DND-41 (cell line): ENCODE measurements at regions not wholly inside any gene's neighbourhood (a gene's known extent, or its start where the extent isn't known, plus 50 kb on each side); places are given as distances from the start of the nearest gene placed in this dataset.

Experiments used
- ATAC-seq: fragments of 200-7000 bp; cut with Tn5 transposase; 3 replicates; pipeline ENCODE4 v1.9.1; 2021; ENCODE audit warnings: low read depth; ENCODE audit not compliant: insufficient read depth
- DNase-seq: peaks from one replicate; pipeline ENCODE4 v3.0.0-alpha.2; 2020
- H2AFZ ChIP-seq: 2 replicates; pipeline ENCODE4 v1.6.0; 2012; ENCODE audit warnings: low read depth, low read length
- H3K27ac ChIP-seq: 2 replicates; pipeline ENCODE4 v1.5.1; 2012; ENCODE audit warnings: low read length, inconsistent platforms
- H3K27me3 ChIP-seq: fragments of 200-600 bp; sonication (generic); 2 replicates; pipeline ENCODE4 v1.6.0; 2012; ENCODE audit warnings: low read length, mild to moderate bottlenecking, inconsistent platforms; ENCODE audit not compliant: insufficient read depth, poor library complexity
- H3K36me3 ChIP-seq: 2 replicates; pipeline ENCODE4 v1.5.1; 2012; ENCODE audit warnings: low read length, inconsistent platforms; ENCODE audit not compliant: insufficient read depth
- H3K4me1 ChIP-seq: 2 replicates; pipeline ENCODE4 v1.5.1; 2012; ENCODE audit warnings: mild to moderate bottlenecking, low read length; ENCODE audit not compliant: insufficient read depth
- H3K4me2 ChIP-seq: 2 replicates; pipeline ENCODE4 v1.6.0; 2012; ENCODE audit warnings: mild to moderate bottlenecking, moderate library complexity, low read length, inconsistent platforms; ENCODE audit not compliant: insufficient read depth
- H3K4me3 ChIP-seq, 2 experiments: fragments of 200-600 bp in 1 of 2; shearing (Covaris generic) in 1 of 2; 2 replicates each; pipeline ENCODE4 v1.5.1; 2012 to 2016; ENCODE audit warnings: inconsistent platforms in 2 of 2, low read length in 2 of 2, mild to moderate bottlenecking in 2 of 2, low read depth in 1 of 2, moderate library complexity in 1 of 2
- H3K79me2 ChIP-seq: 2 replicates; pipeline ENCODE4 v1.6.0; 2012; ENCODE audit warnings: low read length, inconsistent platforms; ENCODE audit not compliant: insufficient read depth
- H3K9ac ChIP-seq: 2 replicates; pipeline ENCODE4 v1.6.0; 2012; ENCODE audit warnings: low read depth, mild to moderate bottlenecking, inconsistent platforms, low read length, moderate library complexity
- H3K9me3 ChIP-seq: 2 replicates; pipeline ENCODE4 v1.5.1; 2012; ENCODE audit warnings: low read length, moderate library complexity, mild to moderate bottlenecking, inconsistent platforms; ENCODE audit not compliant: insufficient read depth, severe bottlenecking
- H4K20me1 ChIP-seq: 2 replicates; pipeline ENCODE4 v1.6.0; 2012; ENCODE audit warnings: low read length; ENCODE audit not compliant: insufficient read depth
- EZH2 ChIP-seq: IDR thresholded peaks from 3 replicates; pipeline ENCODE4 v1.6.1; 2012; ENCODE audit warnings: borderline replicate concordance, low read depth, mild to moderate bottlenecking, moderate library complexity, low read length, inconsistent platforms; ENCODE audit not compliant: severe bottlenecking
- TF ChIP-seq, protein P1 (sequence below): IDR thresholded peaks from 2 replicates; pipeline ENCODE4 v1.5.1; 2012; ENCODE audit warnings: borderline replicate concordance, low read length, moderate library complexity, mild to moderate bottlenecking; ENCODE audit not compliant: poor library complexity, severe bottlenecking; ENCODE audit errors: extremely low read depth

DNA sequence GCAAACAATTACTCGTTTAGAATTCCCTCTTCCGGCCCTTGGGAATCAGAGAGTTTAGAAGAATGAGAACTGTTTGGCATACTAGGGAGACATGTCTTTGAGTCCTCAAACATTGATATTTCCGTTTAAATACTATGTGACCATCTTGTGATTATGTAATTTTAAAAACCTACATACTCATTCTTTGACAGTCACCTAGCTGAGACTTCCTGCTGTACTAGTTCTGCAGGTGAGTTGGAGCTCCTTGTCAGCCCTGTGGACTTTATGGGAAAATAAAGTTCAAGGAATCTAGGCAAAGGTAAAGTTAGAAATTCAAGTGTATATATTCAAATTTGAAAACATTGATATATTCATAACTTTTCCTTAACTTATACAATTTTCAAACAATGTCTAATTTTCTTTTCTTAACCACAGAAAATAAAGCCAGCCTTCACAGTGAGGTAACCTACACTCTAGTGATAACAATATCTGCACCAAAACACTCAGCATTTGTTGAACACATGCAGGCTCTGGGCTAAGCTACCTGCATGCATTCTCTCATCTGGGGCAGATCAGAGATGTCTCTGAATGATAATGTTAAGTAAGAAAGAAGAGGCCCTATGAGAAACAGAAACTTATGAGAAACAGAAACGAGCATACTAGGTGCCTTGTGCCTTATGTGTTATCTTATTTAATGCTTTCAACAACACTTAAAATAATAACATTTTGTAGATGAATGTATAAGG, 67.0 kb upstream of the BACE2 start:
- no peak overlapping the region for H3K4me3 ChIP-seq

DNA sequence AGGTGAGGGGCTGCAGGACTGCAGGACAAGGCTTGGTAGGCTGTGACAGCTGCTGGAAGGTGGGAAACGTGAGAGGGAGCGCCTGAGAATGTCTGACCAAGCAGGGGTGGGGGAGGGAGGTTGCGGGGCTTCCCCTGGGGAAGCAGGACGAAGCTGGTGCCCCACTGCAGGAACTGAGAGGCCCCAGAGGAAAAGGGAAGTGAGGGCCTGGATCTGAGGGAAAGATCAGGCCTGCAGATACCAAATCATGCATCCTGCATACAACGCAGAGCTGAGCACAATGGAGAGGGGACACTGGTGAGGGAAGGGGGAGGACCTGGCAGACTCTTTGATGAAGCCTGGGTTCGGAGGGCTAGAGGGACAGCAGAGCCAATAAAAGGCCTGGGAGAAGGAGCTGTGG, 65.7 kb upstream of the BACE2 start:
- H3K27ac ChIP-seq: no peak overlapping the region
- peaks cover 4% of the 10 kb centered on the region for H3K9me3 ChIP-seq
- peaks cover 10% of the 10 kb centered on the region for H3K27me3 ChIP-seq
- no peaks in the 10 kb centered on the region for H3K4me1 ChIP-seq
- DNase-seq (no peak), ATAC-seq (no peak)
- no peaks in the 10 kb centered on the region for H3K36me3 ChIP-seq
- H3K9ac ChIP-seq: no peak overlapping the region
- no peak overlapping the region for H3K4me2 ChIP-seq
- H3K79me2 ChIP-seq: no peaks in the 10 kb centered on the region
- no peak overlapping the region for H3K4me3 ChIP-seq
- H2AFZ ChIP-seq: no peak overlapping the region
- TF ChIP-seq, protein P1, sequence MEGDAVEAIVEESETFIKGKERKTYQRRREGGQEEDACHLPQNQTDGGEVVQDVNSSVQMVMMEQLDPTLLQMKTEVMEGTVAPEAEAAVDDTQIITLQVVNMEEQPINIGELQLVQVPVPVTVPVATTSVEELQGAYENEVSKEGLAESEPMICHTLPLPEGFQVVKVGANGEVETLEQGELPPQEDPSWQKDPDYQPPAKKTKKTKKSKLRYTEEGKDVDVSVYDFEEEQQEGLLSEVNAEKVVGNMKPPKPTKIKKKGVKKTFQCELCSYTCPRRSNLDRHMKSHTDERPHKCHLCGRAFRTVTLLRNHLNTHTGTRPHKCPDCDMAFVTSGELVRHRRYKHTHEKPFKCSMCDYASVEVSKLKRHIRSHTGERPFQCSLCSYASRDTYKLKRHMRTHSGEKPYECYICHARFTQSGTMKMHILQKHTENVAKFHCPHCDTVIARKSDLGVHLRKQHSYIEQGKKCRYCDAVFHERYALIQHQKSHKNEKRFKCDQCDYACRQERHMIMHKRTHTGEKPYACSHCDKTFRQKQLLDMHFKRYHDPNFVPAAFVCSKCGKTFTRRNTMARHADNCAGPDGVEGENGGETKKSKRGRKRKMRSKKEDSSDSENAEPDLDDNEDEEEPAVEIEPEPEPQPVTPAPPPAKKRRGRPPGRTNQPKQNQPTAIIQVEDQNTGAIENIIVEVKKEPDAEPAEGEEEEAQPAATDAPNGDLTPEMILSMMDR: no peak
- TF ChIP-seq EZH2: no peak
- H4K20me1 ChIP-seq: no peaks in the 10 kb centered on the region

More for the DNA sequence above, 67.0 kb upstream of the BACE2 start:
- no peak overlapping the region for H2AFZ ChIP-seq
- H3K9me3 ChIP-seq: peaks cover 4% of the 10 kb centered on the region
- H3K27me3 ChIP-seq: peaks cover 8% of the 10 kb centered on the region
- DNase-seq: no peak
- H3K9ac ChIP-seq: no peak overlapping the region
- no peaks in the 10 kb centered on the region for H3K79me2 ChIP-seq
- no peaks in the 10 kb centered on the region for H3K4me1 ChIP-seq
- H3K4me2 ChIP-seq: no peak overlapping the region
- no peaks in the 10 kb centered on the region for H4K20me1 ChIP-seq
- H3K36me3 ChIP-seq: no peaks in the 10 kb centered on the region
- TF ChIP-seq, protein P1: no peak
- no peak for TF ChIP-seq EZH2
- no peak overlapping the region for H3K27ac ChIP-seq
- ATAC-seq: no peak

DNA sequence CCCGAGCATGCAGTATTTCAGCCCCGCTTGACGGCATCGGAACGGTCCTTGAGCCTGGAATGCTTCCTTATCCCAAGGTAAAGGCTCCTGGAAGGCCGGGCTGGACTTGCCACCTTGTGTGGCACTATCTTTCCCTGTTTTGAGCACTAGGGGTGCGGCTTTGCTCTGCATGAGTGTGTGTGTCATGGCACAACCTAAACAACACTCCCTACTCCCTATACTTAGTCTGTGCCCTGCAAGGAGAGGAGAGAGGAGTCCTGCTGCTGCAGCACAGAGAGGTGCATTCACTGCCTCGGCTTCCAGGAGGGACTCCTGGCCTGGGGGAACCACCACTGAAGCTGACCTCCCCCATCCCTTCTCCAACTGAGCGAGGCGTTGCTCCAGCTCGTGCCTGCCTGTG, 60.4 kb upstream of the BACE2 start:
- no peak for DNase-seq
- Histone ChIP-seq H3K4me1 (peaks cover 8% of the 10 kb centered on the region), H3K27ac (no peak overlapping the region), H3K4me3 (no peak overlapping the region), H4K20me1 (no peaks in the 10 kb centered on the region), H3K9me3 (no peaks in the 10 kb centered on the region), H3K27me3 (peaks cover 15% of the 10 kb centered on the region), H3K79me2 (no peaks in the 10 kb centered on the region), H3K36me3 (no peaks in the 10 kb centered on the region), H3K9ac (no peak overlapping the region), H2AFZ (no peak overlapping the region), H3K4me2 (no peak overlapping the region)
- ATAC-seq: no peak
- TF ChIP-seq EZH2: no peak
- TF ChIP-seq, protein P1: no peak
